ENCODE measurements at regions not wholly inside any gene's neighbourhood (a gene's known extent, or its start where the extent isn't known, plus 50 kb on each side); places are given as distances from the start of the nearest gene placed in this dataset.

DNA sequence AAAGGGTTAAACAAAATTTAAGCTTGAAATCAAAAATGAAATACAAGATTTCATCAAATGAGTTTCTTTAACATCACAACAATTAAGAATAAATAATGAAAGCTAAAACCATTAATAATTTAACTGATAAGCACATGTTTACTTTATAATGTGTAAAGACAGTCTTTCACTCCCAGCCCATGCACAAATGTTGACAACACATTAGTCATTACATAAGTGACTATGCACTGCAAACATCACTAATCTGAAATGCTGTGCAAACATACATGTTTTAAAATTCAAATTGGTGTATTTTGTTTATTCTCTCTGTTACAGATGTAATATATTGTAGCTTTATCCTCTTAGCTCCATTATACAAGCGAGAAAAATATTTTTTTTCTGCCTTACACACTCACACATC is 220.6 kb upstream of the CPXCR1 start:
- no peak for FAIRE-seq

DNA sequence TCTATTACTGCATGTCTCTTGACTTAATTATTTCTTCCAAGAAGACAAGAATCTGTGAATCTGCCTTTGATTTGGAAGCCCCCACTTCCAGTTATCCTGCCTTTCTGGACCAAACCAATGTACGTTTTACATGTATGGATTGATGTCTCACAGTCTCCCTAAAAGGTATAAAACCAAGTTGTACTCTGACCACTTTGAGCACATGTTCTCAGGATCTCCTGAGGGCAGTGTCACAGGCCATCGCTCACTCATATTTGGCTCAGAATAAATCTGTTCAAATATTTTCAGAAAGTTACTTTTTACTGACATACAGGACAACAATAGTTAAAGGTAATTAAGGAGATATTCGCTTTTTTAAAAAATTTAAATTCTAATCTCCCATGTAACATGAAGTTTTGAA is 188.6 kb upstream of the CPXCR1 start:
- no peak for FAIRE-seq

DNA sequence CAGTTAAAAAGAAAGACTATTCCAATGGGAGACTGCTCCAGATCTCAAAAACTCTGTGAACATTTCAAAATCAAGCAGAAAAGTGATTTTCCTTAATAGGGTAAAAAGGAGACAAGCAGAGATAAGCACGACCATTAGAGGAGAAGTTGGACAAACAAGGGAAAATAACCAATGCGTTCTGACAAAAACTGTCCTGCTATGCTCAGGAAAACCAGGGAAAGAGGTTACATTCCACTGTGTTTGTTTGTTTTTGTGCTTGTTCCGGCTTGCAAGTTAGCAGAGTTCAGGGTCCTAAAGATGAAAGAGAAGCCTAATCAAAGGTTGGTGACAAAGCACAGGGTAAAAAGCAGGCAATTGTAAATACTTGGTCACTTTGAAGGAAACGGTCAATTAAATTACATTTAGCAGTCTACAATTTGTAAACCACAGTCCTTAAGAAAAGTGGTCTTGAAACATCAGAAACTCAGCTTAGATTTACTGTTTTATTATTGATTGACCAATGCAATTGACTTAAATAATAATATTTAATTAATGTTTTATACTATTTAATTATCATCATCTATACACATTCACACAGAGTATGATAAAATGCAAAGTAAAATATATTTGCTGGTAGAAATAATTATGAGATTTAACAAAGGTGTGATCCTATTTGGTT is 186.2 kb upstream of the CPXCR1 start:
- no peak for FAIRE-seq

DNA sequence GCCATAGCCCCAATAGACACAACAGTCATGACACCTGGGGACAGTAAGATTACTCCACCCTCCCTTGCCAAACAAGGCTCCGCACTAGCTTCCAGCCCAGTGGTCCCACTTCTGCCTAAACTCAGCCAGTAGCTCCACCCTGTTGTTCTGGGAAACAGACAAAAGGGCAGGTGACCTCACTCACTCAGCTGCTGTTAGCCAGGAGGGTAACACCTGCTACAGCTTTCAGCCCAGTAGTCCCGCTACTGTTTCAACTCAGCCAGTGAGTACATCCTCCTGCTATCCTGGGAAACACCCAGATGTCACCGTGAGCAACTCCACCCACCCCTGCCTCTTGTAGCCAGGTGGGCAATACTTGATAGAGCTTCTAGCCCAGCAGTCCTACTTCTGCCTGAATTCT is 162.7 kb upstream of the CPXCR1 start:
- no peak for FAIRE-seq

DNA sequence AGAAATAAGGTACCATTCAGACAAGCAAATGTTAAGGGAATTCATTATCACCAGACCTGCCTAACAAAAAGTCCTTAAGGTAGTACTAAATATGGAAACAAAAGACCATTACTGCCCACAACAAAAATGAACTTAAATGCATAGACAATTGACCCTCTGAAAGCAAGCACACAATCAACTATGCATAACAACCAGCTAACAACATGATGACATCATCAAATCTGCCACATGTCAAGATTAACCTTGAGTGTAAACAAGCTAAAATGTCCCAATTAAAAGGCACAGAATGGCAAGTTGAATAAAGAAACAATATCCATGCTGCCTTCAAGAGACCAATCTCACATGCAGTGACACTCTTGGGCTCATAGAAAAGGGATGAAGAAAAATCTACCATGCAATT is 160.7 kb upstream of the CPXCR1 start:
- FAIRE-seq: no peak

DNA sequence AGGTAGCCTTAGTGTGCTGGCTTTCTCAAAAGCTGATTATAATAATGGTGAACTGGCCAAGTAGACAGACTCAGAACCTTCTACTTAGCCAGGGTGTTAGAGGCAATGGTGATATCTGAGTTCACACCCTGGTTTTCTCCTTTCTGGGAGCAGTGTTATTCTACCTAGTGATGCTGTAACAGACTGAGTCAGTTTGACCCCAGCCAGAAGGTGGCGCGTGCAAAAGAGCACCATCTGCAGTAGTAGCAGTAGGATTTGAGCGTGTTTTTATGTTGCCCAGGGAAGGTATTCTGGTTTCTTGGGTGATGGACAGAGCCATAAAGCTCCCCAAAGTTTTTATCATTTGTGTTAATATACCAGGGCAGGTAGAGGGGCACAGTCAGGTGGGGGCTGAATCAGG is 143.8 kb upstream of the CPXCR1 start:
- no peak for FAIRE-seq

DNA sequence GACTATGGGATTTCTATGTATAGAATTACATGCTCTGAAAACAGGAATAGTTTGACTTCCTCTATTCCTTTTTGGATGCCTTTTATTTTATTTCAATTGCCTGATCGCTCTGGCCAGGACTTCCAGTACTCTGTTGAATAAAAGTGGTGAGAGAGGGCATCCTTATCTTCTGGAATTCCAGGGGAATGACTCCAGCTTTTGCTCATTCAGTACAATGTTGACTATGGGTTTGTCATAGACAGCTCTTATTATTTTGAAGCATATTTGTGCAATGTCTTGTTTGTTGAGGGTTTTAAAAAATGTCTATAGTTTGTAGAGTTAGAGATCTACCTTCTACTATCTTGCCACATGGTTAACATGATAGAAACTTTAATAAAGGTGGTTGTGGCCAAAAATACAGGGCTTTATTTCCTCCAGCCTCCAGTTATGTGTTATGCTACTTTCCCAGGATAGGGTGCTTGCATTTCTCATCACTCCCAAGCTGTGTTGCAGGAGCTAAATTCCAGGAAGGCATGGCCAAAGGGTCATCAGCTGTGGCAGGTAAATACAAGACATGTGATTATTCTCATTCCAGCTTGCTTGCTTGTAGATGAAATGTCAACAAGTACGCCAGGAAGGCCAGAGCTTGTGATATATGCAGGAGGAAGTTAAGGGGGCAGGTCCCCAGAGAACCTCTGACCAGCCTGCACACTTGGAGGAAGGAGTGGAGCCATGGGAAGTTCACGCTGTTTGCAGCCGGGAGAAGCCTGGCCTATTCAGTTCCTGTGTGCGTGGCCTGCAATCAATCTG is 142.4 kb upstream of the CPXCR1 start:
- no peak for FAIRE-seq

DNA sequence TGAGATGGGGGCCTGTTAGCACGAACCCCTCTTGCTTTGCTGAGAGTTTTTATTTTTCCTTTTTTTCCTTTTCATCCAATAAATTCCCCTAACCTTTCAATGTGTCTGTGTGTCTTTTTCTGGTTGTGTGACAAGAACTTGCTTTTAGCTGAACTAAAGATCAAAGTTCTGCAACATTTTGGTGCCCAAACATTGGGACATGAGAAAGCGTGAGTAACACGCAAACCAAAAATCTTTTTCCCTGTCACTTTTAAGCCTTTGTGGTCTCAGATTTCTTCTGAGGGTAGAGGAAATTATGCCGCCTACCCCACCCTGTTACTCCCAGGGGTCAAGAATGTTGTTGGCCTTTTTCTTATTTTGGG is 141.8 kb upstream of the CPXCR1 start:
- no peak for FAIRE-seq

DNA sequence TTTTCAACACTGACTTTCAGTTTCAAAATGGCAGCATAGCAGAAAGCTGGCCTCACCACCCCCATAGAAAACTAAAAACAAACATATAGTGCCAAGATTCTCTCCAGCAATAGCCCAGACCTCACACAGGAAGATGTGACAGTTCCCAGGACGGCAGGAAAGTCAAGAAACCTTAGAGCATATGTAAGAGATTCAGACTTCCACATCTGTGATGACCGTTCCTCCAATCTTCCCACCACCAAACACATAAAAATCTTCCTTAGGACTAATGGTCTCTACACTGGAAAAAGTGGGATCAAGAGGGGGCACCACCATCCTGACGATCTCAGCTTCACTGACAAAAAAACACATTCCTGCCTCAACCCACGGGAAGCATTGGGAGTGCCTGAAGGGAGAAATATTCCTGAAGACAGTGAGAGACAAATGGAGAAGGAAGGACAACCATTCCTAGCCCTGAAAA is 134.1 kb upstream of the CPXCR1 start:
- no peak for FAIRE-seq

DNA sequence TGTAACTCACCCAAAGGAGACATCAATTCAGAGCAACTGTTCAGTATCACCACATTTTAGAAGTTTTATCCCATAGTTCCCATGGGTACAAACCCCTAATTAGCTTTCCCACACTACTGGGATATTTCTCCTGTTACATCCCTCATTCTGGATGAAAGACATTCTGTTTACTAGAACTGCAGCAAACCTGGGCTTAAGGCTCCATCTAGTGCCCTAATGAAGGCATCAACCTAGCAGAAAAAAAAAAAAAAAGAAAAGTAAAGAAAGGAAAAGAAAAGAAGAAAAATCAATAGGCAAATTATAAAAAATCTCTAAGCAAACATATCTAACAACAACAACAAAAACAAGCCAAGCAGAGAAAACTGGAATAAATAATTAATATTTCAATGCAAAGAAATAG is 133.7 kb upstream of the CPXCR1 start:
- FAIRE-seq: no peak

DNA sequence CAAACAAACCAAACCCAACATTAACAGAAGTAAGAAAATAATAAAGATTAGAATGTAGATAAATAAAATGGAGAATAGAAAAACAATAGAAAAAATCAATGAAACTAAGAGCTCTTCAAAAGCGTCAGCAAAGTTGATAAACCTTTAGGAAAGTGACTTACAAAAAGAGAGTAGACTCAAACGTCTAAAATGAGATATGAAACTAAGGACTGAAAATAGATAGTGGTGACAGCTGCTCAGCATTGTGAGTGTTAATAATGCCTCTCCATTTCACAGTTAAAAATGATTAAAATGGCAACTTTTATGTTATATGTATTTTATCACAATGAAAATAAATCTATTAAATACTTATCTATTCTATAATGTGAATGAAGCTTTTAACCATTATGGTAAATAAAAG is 125.7 kb upstream of the CPXCR1 start:
- no peak for FAIRE-seq

DNA sequence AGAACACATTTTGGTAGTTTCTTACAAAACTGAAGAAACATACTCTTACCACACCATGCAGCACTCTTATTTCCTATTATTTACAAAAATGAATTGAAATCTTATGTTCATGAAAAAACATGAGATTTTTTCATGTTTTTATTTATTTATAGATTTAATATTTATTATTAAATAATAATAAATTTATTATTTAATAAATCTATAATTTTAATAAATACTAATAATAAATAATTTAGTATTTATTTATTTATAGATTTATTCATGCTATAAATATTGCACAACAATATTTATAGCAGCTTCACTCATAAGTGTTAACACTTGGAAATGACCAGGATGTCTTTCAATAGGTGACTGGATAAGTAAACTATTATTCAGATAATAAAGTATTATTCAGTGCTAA is 91.6 kb upstream of the CPXCR1 start:
- peak; percentile 93 for FAIRE-seq

DNA sequence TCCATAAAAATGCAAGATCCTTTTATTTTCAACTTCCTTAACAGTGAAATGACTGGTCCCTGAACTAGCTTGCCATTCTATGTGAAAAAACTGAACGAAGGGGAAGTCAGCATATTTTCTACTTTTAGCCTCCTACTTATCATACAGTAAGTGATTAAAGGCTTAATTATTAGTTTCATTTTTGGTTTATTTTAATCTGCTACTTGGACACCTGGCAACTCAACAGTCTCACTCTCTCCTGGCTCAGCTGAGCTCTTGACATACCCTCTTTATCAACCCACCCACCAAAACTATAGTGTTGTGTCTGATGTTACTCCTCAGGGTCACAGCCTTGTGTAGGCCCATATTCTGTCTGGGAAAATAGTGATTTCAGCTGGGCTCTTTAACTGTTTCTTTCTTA is 86.2 kb upstream of the CPXCR1 start:
- FAIRE-seq: no peak

DNA sequence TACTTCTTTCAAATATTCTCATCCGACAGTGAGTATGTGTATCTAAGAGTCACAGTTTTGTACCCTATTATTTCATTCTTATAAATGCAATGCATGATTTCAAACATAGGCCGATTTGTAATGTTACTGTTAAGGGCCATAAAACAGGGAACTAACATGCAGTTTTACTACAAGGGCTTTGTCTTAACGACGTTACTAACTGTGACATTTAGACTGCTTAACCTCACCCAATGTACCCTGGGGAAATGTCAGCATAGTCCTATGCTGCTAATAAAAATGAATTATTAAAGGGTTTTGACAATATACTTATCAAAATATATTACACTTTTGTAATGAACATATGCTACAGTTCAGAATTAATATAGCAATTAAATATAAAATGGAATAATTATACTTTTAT is 74.8 kb upstream of the CPXCR1 start:
- FAIRE-seq: no peak

All from G401.6 (cell line).